ENCODE measurements at regions not wholly inside any gene's neighbourhood (a gene's known extent, or its start where the extent isn't known, plus 50 kb on each side); places are given as distances from the start of the nearest gene placed in this dataset.

GRCh38 chr21:25456672-25457071 is 150.6 kb downstream of the MRPL39 start:
- no peak for TF ChIP-seq CTCF (IDR thresholded peaks at IDR 0.05)
- TF ChIP-seq POLR2A (IDR thresholded peaks at IDR 0.05), result no peak

Data from vagina (tissue), 2 donors.